CD4-positive, alpha-beta T cell treated with Interleukin-4 for 4 hours (primary cell): ENCODE measurements at regions not wholly inside any gene's neighbourhood (a gene's known extent, or its start where the extent isn't known, plus 50 kb on each side); places are given as distances from the start of the nearest gene placed in this dataset.

ENCODE experiments used
- DNase-seq: peaks from one replicate; pipeline ENCODE4 v3.0.0-alpha.2; 2020

DNA sequence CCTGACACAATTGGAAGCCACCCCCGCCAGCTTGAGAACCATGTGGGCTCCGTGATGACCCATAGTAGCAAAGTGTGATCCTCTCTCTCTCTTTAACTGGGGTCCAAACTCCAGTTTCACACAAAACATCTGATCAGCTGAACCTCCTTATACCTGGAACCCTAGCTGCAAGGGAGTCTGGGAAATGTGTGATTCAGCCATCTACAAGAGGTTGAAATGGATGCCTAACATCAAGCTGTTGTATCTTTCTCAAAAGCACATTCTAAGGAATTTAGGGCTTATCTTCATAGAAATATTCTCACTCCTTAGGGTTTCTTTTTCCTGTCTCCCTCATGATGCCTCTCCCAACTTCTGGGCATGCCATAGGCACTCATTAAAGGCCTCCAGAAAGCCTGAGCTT, 126.0 kb downstream of the BCOR start:
- DNase-seq, result no peak

- no peak for DNase-seq
Measured at GRCh38 chrX:39972340-39972739, 125.4 kb downstream of the BCOR start.

DNA sequence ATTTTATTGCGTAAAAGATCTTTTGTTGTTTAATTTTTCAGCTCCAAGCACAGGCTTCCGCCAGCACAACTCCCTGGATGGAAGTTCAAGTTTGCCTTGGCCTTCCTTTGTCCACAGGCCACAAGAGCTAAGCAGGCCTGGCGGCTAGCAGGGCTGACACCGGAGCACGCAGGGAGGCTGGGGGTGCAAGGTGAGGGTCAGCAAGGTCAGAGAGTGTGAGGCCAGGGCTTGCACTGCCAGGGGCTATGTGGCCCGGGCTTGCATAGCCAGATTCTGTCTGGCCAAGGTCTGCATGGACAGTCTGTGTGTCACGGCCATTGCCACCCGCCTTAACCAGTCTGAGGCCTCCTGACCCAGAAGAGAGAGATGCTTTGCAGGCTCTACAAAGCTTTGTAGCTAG, 123.9 kb downstream of the BCOR start:
- no peak for DNase-seq

DNA sequence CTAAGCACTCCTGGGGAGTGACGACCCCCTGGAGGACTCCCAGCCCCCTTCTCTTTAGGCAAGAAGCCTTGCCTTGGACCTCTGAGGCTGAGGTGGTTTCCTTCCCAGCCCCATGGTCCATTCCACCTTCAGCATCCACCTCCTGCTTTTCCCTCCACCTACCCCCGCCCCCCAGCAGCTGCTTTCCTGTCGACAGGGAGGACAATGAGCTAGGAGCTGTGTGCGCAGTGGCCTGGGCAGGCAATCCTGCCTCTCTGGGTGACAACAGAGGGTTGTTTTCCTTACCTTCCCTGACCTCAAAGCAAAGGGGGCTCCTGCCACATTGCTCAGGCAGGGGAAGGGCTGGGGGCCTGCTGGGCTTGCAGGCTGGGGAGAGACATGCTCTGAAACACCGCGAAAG, 123.5 kb downstream of the BCOR start:
- DNase-seq, result no peak

GRCh38 chrX:39975101-39975925, 122.4 kb downstream of the BCOR start:
- no peak for DNase-seq

- no peak for DNase-seq
Measured at GRCh38 chrX:39981946-39982345, 115.8 kb downstream of the BCOR start.

DNA sequence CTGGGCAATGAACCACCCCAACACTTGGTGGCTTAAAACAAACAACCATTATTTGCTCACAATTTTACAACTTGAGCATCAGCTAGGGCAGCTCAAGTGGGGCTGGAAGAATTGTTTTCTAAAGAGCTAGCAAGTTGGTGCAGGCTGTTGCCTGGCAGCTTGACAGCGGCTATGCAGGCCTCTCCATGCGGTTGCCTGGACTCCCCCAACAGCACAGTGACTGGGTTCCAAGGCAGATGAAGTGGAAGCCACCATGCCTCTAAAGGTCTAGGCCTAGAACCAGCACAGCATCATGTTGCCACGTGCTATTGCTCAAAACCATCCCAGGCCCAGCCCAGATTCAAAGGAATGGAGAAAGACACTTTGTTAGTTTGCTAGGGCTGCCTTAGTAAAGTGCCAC, 114.8 kb downstream of the BCOR start:
- DNase-seq, result no peak

- DNase-seq, result no peak
Measured at GRCh38 chrX:39983715-39984114, 114.0 kb downstream of the BCOR start.

- DNase-seq, result no peak
Measured at GRCh38 chrX:39984191-39984956, 113.4 kb downstream of the BCOR start.

DNA sequence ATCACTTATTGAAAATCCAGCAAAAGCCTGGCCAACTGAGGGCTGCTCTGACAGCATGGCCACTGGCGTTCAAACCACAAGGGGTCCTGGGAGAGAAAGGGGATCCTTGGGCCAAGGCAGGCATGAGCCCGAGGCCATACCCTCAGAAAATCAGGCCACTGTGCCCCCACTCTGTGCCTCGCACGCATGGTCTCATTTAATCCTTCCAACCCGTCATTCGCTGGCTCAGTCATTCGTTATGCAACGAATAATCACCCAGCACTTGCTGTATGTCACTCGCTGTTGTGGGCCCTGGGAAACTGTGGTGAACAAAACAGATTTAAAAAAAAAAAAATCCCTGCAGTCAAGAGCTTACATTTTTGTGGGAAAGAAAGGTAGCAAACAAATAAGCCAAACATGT, 112.7 kb downstream of the BCOR start:
- DNase-seq, result no peak

GRCh38 chrX:39985551-39985950, 112.2 kb downstream of the BCOR start:
- no peak for DNase-seq

- no peak for DNase-seq
Measured at GRCh38 chrX:39988496-39988895, 109.3 kb downstream of the BCOR start.

GRCh38 chrX:39990388-39990787, 107.4 kb downstream of the BCOR start:
- no peak for DNase-seq

- no peak for DNase-seq
Measured at GRCh38 chrX:39992300-39992699, 105.5 kb downstream of the BCOR start.

GRCh38 chrX:39995457-39995856, 102.3 kb downstream of the BCOR start:
- DNase-seq, result no peak

DNA sequence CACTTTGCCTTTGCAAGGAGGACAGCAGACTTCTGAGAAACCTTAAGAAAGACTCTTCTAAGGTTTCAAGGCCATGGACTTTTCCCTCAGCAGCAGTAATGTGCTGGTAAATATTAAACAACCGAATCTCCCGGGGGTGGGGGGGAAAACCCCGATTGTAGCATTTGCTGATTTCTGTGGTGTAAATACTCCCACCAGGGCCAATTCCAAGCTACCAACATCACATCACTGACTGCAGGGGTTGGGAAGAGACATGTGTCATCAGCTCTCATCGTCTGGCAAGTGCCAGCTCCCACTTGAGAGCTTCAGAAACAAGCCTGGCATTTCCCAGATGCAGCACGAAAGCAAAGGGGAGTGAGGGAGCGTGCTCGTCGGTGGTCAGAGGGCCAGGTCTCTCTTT, 101.2 kb downstream of the BCOR start:
- no peak for DNase-seq

- no peak for DNase-seq
Measured at GRCh38 chrX:39998636-39999406, 98.9 kb downstream of the BCOR start.
